ENCODE measurements at regions not wholly inside any gene's neighbourhood (a gene's known extent, or its start where the extent isn't known, plus 50 kb on each side); places are given as distances from the start of the nearest gene placed in this dataset.

- no peak overlapping the region for H3K4me3 ChIP-seq
- DNase-seq = no peak
- intact Hi-C loops (cut with DNase I) = no loop called here
- no peaks in the 10 kb centered on the region for H3K9me3 ChIP-seq (replicated peaks in 1 of 3)
- H3K36me3 ChIP-seq (replicated peaks in 1 of 2) = no peaks in the 10 kb centered on the region
- no peak overlapping the region for H3K27ac ChIP-seq
- H3K27me3 ChIP-seq = no peaks in the 10 kb centered on the region
- H3K4me1 ChIP-seq (replicated peaks in 1 of 2) = no peaks in the 10 kb centered on the region
- TF ChIP-seq CTCF (IDR thresholded peaks at IDR 0.05) (no peak), POLR2A (IDR thresholded peaks at IDR 0.05) (no peak)
Observed at GRCh38 chr3:76161856-76162255, 376.5 kb upstream of the ZNF717 start.

DNA sequence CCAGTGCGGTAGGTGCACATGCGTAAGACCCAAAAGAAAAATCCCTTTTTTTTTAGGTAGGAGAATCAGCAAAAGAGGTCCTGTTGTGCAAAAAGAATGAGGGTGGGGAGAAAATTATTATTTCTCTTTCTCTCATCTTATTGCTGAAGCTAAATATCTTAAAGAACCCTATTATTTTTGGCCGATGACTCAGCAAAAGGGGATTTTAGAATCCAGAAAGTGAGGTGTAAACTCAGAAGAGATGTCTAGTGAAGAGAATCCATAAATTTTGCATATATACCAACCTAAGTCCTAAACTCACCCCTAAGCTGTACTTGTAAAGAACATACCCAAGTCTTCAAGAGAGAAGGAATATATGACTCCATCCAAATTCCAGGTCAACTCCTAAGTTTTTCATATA lies 386.3 kb upstream of the ZNF717 start:
- Histone ChIP-seq H3K36me3 (replicated peaks in 1 of 2) (no peaks in the 10 kb centered on the region), H3K9me3 (replicated peaks in 1 of 3) (no peaks in the 10 kb centered on the region), H3K4me1 (replicated peaks in 1 of 2) (no peaks in the 10 kb centered on the region), H3K27me3 (no peaks in the 10 kb centered on the region), H3K4me3 (no peak overlapping the region), H3K27ac (no peak overlapping the region)
- intact Hi-C loops (cut with DNase I) = no loop called here
- WGBS, 4 donors = 57 to 89% (median 71%) methylated on average over 3 of the region's 3 CpGs
- DNase-seq = no peak
- no peak for TF ChIP-seq CTCF (IDR thresholded peaks at IDR 0.05)
- no peak for TF ChIP-seq POLR2A (IDR thresholded peaks at IDR 0.05)

DNA sequence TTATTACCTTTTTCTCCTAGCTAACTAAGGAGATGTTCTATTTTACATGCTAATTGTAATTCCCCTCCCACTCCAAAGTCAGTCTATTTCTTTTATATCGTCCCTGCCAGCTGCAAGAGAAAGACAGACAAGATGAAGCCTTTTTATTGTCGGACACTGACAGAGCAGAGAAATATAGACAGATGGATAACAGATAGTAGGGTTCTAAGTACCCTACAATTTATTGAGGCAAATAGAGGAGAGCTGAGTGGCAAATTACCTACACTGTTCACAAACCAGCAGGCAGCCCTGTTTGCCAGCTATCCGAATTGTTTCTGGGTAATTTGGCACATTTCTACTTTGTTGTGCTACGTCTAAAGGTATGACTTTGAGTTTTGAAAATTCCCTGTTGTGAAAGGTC lies 392.3 kb upstream of the ZNF717 start:
- Histone ChIP-seq H3K36me3 (replicated peaks in 1 of 2) (no peaks in the 10 kb centered on the region), H3K27ac (no peak overlapping the region), H3K4me3 (no peak overlapping the region), H3K27me3 (no peaks in the 10 kb centered on the region), H3K9me3 (replicated peaks in 1 of 3) (no peaks in the 10 kb centered on the region), H3K4me1 (replicated peaks in 1 of 2) (no peaks in the 10 kb centered on the region)
- 62 to 75% (median 70%) methylated on average over 4 of the region's 4 CpGs for WGBS, 4 donors
- DNase-seq = no peak
- intact Hi-C loops (cut with DNase I) = no loop called here
- TF ChIP-seq CTCF (IDR thresholded peaks at IDR 0.05) (no peak), POLR2A (IDR thresholded peaks at IDR 0.05) (no peak)

GRCh38 chr3:76178412-76178811 lies 393.1 kb upstream of the ZNF717 start:
- Histone ChIP-seq H3K36me3 (replicated peaks in 1 of 2) (no peaks in the 10 kb centered on the region), H3K27me3 (no peaks in the 10 kb centered on the region), H3K4me3 (no peak overlapping the region), H3K9me3 (replicated peaks in 1 of 3) (no peaks in the 10 kb centered on the region), H3K4me1 (replicated peaks in 1 of 2) (no peaks in the 10 kb centered on the region), H3K27ac (no peak overlapping the region)
- intact Hi-C loops (cut with DNase I) = no loop called here
- WGBS, 4 donors = 69 to 82% (median 81%) methylated on average over 3 of the region's 3 CpGs
- no peak for DNase-seq
- TF ChIP-seq POLR2A (IDR thresholded peaks at IDR 0.05) (no peak), CTCF (IDR thresholded peaks at IDR 0.05) (no peak)
